GM18499 (cell line): ENCODE measurements at regions not wholly inside any gene's neighbourhood (a gene's known extent, or its start where the extent isn't known, plus 50 kb on each side); places are given as distances from the start of the nearest gene placed in this dataset.

Experiments used
- ATAC-seq: cut with Tn5 transposase; IDR thresholded peaks from one replicate; pipeline ENCODE4 v1.9.1; 2021; ENCODE audit warnings: moderate number of reproducible peaks; ENCODE audit not compliant: insufficient read depth, unreplicated experiment

DNA sequence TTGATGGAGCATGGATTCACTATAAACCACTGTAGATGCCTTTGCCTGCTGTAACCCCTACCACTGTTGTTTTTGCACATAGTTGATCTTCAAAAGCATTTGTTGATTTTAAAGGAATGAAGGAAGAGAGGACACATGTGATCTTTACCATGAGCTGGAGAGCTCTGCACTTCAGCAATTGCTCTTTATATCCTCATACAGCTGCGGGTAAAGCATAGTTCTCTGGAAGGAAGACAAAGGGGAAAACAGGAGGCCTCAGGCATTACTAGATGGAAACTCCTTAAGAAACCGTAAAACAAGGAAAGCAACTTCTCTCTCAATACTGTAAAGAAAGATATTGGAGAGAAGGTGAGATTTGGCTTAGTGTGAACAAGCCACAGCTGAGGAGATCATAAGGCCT, 60.6 kb downstream of the SCG2 start:
- no peak for ATAC-seq

DNA sequence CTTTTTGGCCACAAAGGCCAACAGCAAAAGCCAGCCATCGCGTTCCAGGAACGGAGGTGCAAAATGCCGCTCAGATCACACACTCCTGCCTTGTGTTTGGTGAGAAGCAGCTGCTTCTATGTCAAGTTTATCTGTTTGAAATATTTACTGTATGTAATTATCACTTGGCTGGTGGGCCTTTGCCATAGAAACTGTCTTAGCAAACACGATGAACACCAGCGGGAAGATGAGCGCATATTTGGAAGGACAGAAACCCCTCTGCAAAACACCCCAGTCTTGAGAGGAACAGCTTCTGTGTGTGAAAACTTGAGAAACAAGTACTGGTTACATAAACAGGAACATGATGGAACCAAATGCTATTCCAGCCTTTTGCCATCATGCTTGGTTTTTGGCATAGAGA, 59.7 kb downstream of the SCG2 start:
- no peak for ATAC-seq

DNA sequence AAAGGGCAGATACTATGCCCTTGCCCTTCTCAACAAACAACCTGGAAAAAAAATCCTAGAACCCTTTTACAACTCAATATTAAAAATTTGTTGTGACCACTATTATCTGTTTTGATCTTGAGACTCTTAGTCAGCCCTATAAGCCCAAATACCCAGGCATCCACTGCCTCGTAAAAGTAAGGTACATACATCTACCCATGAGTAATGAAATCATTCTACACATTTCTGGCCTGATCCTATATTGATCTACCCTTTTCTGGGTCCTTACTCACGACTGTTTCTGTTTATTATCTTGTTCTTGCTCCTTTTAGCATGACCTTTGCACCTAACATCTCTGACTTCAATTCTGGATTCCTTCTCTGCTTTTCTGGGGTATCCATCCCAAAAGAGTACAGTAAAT, 56.8 kb downstream of the SCG2 start:
- ATAC-seq = no peak

DNA sequence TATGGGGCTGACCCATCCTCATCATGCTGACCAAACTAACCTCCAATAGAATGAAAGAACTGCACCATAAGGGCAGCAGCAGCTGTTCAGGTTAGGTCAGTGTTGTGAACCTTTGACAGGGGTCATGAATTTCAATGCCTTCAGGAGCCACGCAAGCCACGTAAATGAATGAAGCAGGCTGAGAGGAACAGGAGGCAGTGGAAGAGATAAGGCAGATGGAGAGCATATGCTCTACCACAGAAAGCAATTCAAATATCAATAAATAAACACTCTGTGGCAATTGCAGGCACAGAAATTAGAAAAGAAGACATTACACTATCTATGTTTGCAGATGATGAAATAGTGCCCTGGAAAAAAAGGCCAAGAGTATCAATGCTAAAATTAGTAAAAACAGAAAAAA, 56.3 kb downstream of the SCG2 start:
- ATAC-seq = no peak
